ENCODE measurements at regions not wholly inside any gene's neighbourhood (a gene's known extent, or its start where the extent isn't known, plus 50 kb on each side); places are given as distances from the start of the nearest gene placed in this dataset.
"Not testable (repeated sequence)": the region's sequence is repeated elsewhere in the genome, so short reads cannot be mapped to it uniquely, and the experiment has no call there.

GRCh38 chr1:234807705-234808104 lies 197.7 kb upstream of the IRF2BP2 start:
- H3K36me3 ChIP-seq (ENCODE audit: insufficient read depth, low read length); H3K36me3 Mint-ChIP-seq; CTCF ChIA-PET; DNase-seq; H3K4me3 Mint-ChIP-seq; H3K4me1 ChIP-seq (ENCODE audit: insufficient read depth, low read length); H3K9me3 Mint-ChIP-seq; H3K27ac Mint-ChIP-seq; H3K4me3 ChIP-seq (ENCODE audit: low read length); H3K27me3 ChIP-seq (ENCODE audit: insufficient read depth, low read length, poor library complexity, severe bottlenecking); H3K27me3 Mint-ChIP-seq; POLR2A ChIA-PET; H3K27ac ChIP-seq (ENCODE audit: low read depth, low read length); H3K4me1 Mint-ChIP-seq; H3K9me3 ChIP-seq (ENCODE audit: low read length): not testable (repeated sequence)

- H3K36me3 Mint-ChIP-seq: not testable (repeated sequence)
Measured at GRCh38 chr1:234802586-234802985, 192.6 kb upstream of the IRF2BP2 start.

DNA sequence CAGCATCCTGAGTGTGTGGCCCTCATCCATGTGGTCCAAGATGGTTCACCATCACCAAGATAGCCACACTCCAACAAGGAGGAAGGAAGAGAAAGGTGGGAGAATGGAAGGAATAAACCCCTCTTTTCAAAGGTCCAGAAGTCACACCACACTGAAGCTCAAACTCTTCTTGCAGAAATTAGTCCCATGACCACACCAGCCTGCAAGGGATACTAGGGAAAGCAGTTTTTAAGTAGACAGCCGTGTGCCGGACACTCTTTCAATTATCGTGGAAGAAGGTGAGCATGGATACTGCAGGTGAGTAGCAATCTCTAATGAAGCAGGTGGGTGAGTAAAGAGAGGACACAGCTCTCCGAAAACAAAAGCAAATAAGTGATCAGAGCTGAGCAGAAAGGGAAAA lies 191.7 kb upstream of the IRF2BP2 start:
- H3K4me1 Mint-ChIP-seq; H3K4me3 ChIP-seq (ENCODE audit: low read length); H3K4me3 Mint-ChIP-seq; CTCF ChIA-PET; H3K9me3 ChIP-seq (ENCODE audit: low read length); DNase-seq; H3K4me1 ChIP-seq (ENCODE audit: insufficient read depth, low read length); H3K36me3 Mint-ChIP-seq; H3K27me3 Mint-ChIP-seq; H3K9me3 Mint-ChIP-seq; POLR2A ChIA-PET; H3K36me3 ChIP-seq (ENCODE audit: insufficient read depth, low read length); H3K27ac ChIP-seq (ENCODE audit: low read depth, low read length); H3K27me3 ChIP-seq (ENCODE audit: insufficient read depth, low read length, poor library complexity, severe bottlenecking): not testable (repeated sequence)
- H3K27ac Mint-ChIP-seq: peak overlapping the region in 1 of 8 donors; percentile 38

More at GRCh38 chr1:234802586-234802985, 192.6 kb upstream of the IRF2BP2 start:
- CTCF ChIA-PET; H3K9me3 ChIP-seq (ENCODE audit: low read length); DNase-seq; H3K36me3 ChIP-seq (ENCODE audit: insufficient read depth, low read length); H3K4me3 Mint-ChIP-seq; H3K27me3 Mint-ChIP-seq; H3K27ac ChIP-seq (ENCODE audit: low read depth, low read length); H3K4me1 Mint-ChIP-seq; H3K27ac Mint-ChIP-seq; POLR2A ChIA-PET; H3K27me3 ChIP-seq (ENCODE audit: insufficient read depth, low read length, poor library complexity, severe bottlenecking); H3K4me1 ChIP-seq (ENCODE audit: insufficient read depth, low read length); H3K4me3 ChIP-seq (ENCODE audit: low read length); H3K9me3 Mint-ChIP-seq: not testable (repeated sequence)

- H3K9me3 Mint-ChIP-seq; H3K4me1 Mint-ChIP-seq; DNase-seq; H3K27ac Mint-ChIP-seq; H3K36me3 Mint-ChIP-seq; H3K27me3 ChIP-seq (ENCODE audit: insufficient read depth, low read length, poor library complexity, severe bottlenecking); H3K9me3 ChIP-seq (ENCODE audit: low read length); H3K4me3 ChIP-seq (ENCODE audit: low read length); CTCF ChIA-PET; H3K36me3 ChIP-seq (ENCODE audit: insufficient read depth, low read length); H3K27ac ChIP-seq (ENCODE audit: low read depth, low read length); H3K4me3 Mint-ChIP-seq; H3K27me3 Mint-ChIP-seq; H3K4me1 ChIP-seq (ENCODE audit: insufficient read depth, low read length); POLR2A ChIA-PET: not testable (repeated sequence)
Measured at GRCh38 chr1:234801147-234801546, 191.2 kb upstream of the IRF2BP2 start.

- H3K27me3 ChIP-seq (ENCODE audit: insufficient read depth, low read length, poor library complexity, severe bottlenecking); H3K4me1 ChIP-seq (ENCODE audit: insufficient read depth, low read length); H3K4me3 Mint-ChIP-seq; H3K27me3 Mint-ChIP-seq; CTCF ChIA-PET; POLR2A ChIA-PET; H3K9me3 ChIP-seq (ENCODE audit: low read length); H3K27ac Mint-ChIP-seq; H3K36me3 ChIP-seq (ENCODE audit: insufficient read depth, low read length); H3K27ac ChIP-seq (ENCODE audit: low read depth, low read length); H3K4me3 ChIP-seq (ENCODE audit: low read length); H3K4me1 Mint-ChIP-seq; H3K36me3 Mint-ChIP-seq; H3K9me3 Mint-ChIP-seq; DNase-seq: not testable (repeated sequence)
Measured at GRCh38 chr1:234800563-234800962, 190.6 kb upstream of the IRF2BP2 start.

DNA sequence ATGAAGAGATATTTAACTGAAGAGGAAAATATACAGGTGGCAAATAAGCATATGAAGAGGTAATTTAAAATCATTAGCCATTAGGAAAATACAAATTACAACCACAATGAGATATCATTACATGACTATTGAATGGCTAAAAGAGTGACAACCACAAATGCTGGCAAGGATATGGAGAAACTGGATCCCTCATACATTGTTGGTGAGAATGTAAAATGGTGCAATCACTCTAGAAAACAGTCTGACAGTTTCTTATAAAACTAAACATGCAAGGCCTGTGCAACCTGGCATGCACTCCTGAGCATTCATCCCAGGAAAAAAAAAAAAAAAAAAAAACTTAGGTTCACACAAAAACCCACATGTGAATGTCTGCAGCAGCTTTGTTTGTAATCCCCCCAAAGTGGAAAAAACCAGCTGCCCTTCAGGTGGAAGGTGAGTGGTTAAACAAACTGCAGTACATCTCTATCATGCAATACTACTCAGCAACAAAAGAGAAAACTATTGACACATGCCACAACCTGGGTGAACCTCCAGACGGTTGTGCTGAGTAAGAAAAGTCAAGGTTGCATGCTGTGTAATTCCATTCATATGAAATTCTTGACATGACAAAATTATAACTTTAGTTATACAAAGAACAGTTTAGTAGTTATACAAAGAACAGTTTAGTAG lies 189.2 kb upstream of the IRF2BP2 start:
- H3K27ac Mint-ChIP-seq; H3K4me1 ChIP-seq (ENCODE audit: insufficient read depth, low read length); H3K9me3 ChIP-seq (ENCODE audit: low read length); CTCF ChIA-PET; H3K4me3 Mint-ChIP-seq; H3K4me1 Mint-ChIP-seq; H3K27me3 ChIP-seq (ENCODE audit: insufficient read depth, low read length, poor library complexity, severe bottlenecking); H3K9me3 Mint-ChIP-seq; H3K4me3 ChIP-seq (ENCODE audit: low read length); H3K36me3 ChIP-seq (ENCODE audit: insufficient read depth, low read length); H3K36me3 Mint-ChIP-seq; H3K27me3 Mint-ChIP-seq; POLR2A ChIA-PET; DNase-seq; H3K27ac ChIP-seq (ENCODE audit: low read depth, low read length): not testable (repeated sequence)

GRCh38 chr1:234797216-234797615 lies 187.2 kb upstream of the IRF2BP2 start:
- H3K27ac Mint-ChIP-seq; H3K4me3 Mint-ChIP-seq; H3K4me1 Mint-ChIP-seq; CTCF ChIA-PET; H3K9me3 ChIP-seq (ENCODE audit: low read length); H3K27ac ChIP-seq (ENCODE audit: low read depth, low read length); H3K27me3 ChIP-seq (ENCODE audit: insufficient read depth, low read length, poor library complexity, severe bottlenecking); POLR2A ChIA-PET; H3K36me3 ChIP-seq (ENCODE audit: insufficient read depth, low read length); H3K4me3 ChIP-seq (ENCODE audit: low read length); H3K4me1 ChIP-seq (ENCODE audit: insufficient read depth, low read length); H3K36me3 Mint-ChIP-seq; DNase-seq; H3K9me3 Mint-ChIP-seq; H3K27me3 Mint-ChIP-seq: not testable (repeated sequence)

GRCh38 chr1:234796438-234796792 lies 186.4 kb upstream of the IRF2BP2 start:
- H3K27me3 ChIP-seq (ENCODE audit: insufficient read depth, low read length, poor library complexity, severe bottlenecking); H3K4me3 Mint-ChIP-seq; H3K4me1 Mint-ChIP-seq; H3K36me3 Mint-ChIP-seq; POLR2A ChIA-PET; H3K27ac ChIP-seq (ENCODE audit: low read depth, low read length); H3K9me3 Mint-ChIP-seq; H3K4me1 ChIP-seq (ENCODE audit: insufficient read depth, low read length); H3K27me3 Mint-ChIP-seq; H3K36me3 ChIP-seq (ENCODE audit: insufficient read depth, low read length); H3K9me3 ChIP-seq (ENCODE audit: low read length); CTCF ChIA-PET; DNase-seq; H3K4me3 ChIP-seq (ENCODE audit: low read length); H3K27ac Mint-ChIP-seq: not testable (repeated sequence)

GRCh38 chr1:234795711-234796437 lies 185.9 kb upstream of the IRF2BP2 start:
- H3K36me3 Mint-ChIP-seq; H3K9me3 ChIP-seq (ENCODE audit: low read length); H3K4me3 Mint-ChIP-seq; CTCF ChIA-PET; POLR2A ChIA-PET; H3K4me3 ChIP-seq (ENCODE audit: low read length); H3K27me3 Mint-ChIP-seq; H3K4me1 ChIP-seq (ENCODE audit: insufficient read depth, low read length); H3K27me3 ChIP-seq (ENCODE audit: insufficient read depth, low read length, poor library complexity, severe bottlenecking); H3K27ac Mint-ChIP-seq; DNase-seq; H3K9me3 Mint-ChIP-seq; H3K36me3 ChIP-seq (ENCODE audit: insufficient read depth, low read length); H3K4me1 Mint-ChIP-seq; H3K27ac ChIP-seq (ENCODE audit: low read depth, low read length): not testable (repeated sequence)

All from CD8-positive, alpha-beta memory T cell (primary cell).